HG02763 (cell line): ENCODE measurements at regions not wholly inside any gene's neighbourhood (a gene's known extent, or its start where the extent isn't known, plus 50 kb on each side); places are given as distances from the start of the nearest gene placed in this dataset.

ENCODE experiments used
- ATAC-seq: cut with Tn5 transposase; IDR thresholded peaks from one replicate; pipeline ENCODE4 v1.9.1; 2021; ENCODE audit warnings: mild to moderate bottlenecking, moderate library complexity; ENCODE audit not compliant: unreplicated experiment

GRCh38 chr2:104118889-104119288 lies 735.0 kb upstream of the POU3F3 start:
- no peak for ATAC-seq

GRCh38 chr2:104120171-104120570 lies 733.7 kb upstream of the POU3F3 start:
- no peak for ATAC-seq

- ATAC-seq: no peak
These were observed 728.8 kb upstream of the POU3F3 start for GRCh38 chr2:104125096-104125495.

- ATAC-seq: no peak
These were observed 726.7 kb upstream of the POU3F3 start for GRCh38 chr2:104127049-104127770.

- ATAC-seq: no peak
These were observed 713.6 kb upstream of the POU3F3 start for GRCh38 chr2:104140361-104140760.

- no peak for ATAC-seq
These were observed 695.7 kb upstream of the POU3F3 start for GRCh38 chr2:104158191-104158590.

- ATAC-seq: no peak
These were observed 690.2 kb upstream of the POU3F3 start for GRCh38 chr2:104163611-104164130.

- no peak for ATAC-seq
These were observed 689.1 kb upstream of the POU3F3 start for GRCh38 chr2:104164721-104165252.

GRCh38 chr2:104177179-104177578 lies 676.7 kb upstream of the POU3F3 start:
- no peak for ATAC-seq

GRCh38 chr2:104179644-104180043 lies 674.3 kb upstream of the POU3F3 start:
- no peak for ATAC-seq

GRCh38 chr2:104200533-104201168 lies 653.3 kb upstream of the POU3F3 start:
- ATAC-seq: no peak

- ATAC-seq: no peak
These were observed 640.2 kb upstream of the POU3F3 start for GRCh38 chr2:104213758-104214157.

- ATAC-seq: no peak
These were observed 638.4 kb upstream of the POU3F3 start for GRCh38 chr2:104215269-104216161.

- no peak for ATAC-seq
These were observed 620.3 kb upstream of the POU3F3 start for GRCh38 chr2:104233591-104233990.

GRCh38 chr2:104236491-104236890 lies 617.4 kb upstream of the POU3F3 start:
- no peak for ATAC-seq

- ATAC-seq: no peak
These were observed 612.9 kb upstream of the POU3F3 start for GRCh38 chr2:104240984-104241383.

GRCh38 chr2:104249629-104250028 lies 604.3 kb upstream of the POU3F3 start:
- no peak for ATAC-seq

- ATAC-seq: no peak
These were observed 603.3 kb upstream of the POU3F3 start for GRCh38 chr2:104250635-104251034.

GRCh38 chr2:104254017-104254416 lies 599.9 kb upstream of the POU3F3 start:
- ATAC-seq: no peak

GRCh38 chr2:104262714-104263113 lies 591.2 kb upstream of the POU3F3 start:
- no peak for ATAC-seq

- no peak for ATAC-seq
These were observed 574.3 kb upstream of the POU3F3 start for GRCh38 chr2:104279646-104280045.
